Caco-2 (cell line): ENCODE measurements at regions not wholly inside any gene's neighbourhood (a gene's known extent, or its start where the extent isn't known, plus 50 kb on each side); places are given as distances from the start of the nearest gene placed in this dataset.
"Not testable (repeated sequence)": the region's sequence is repeated elsewhere in the genome, so short reads cannot be mapped to it uniquely, and the experiment has no call there.

Source experiments
- BruUV-seq: library from RNA; stranded (reverse); fragments of 400-500 nt; replicated peaks from 2 replicates; lab custom pipeline; 2021; lab: Mats Ljungman, UMichigan
- CTCF ChIA-PET: fragments of 300-600 bp; sonication (Branson Sonifier 250); formaldehyde crosslinking; loops from one replicate; lab custom pipeline; 2022; ENCODE audit warnings: antibody characterized with exemption; lab: Charles Lee
- POLR2A ChIA-PET: fragments of 300-600 bp; sonication (Branson Sonifier 250); formaldehyde crosslinking; loops from one replicate; lab custom pipeline; 2022; ENCODE audit warnings: antibody characterized with exemption; lab: Charles Lee
- DNase-seq, 2 experiments: peaks; one replicate each; pipeline versions ENCODE4 v3.0.0 to v3.0.0-alpha.2; 2020 to 2022
- H3K27me3 ChIP-seq: replicated peaks from 2 replicates; pipeline ENCODE4 v1.6.0; 2011; ENCODE audit warnings: low read length; ENCODE audit not compliant: control insufficient read depth, insufficient read depth
- H3K36me3 ChIP-seq: 2 replicates; pipeline ENCODE4 v1.5.1; 2011; ENCODE audit warnings: low read length; ENCODE audit not compliant: control insufficient read depth, insufficient read depth
- H3K4me1 ChIP-seq: fragments of 250-450 bp; sonication (Bioruptor Pico); 2 replicates; pipeline ENCODE4 v1.5.1; 2020; ENCODE audit warnings: mild to moderate bottlenecking
- H3K4me3 ChIP-seq: 2 replicates; pipeline ENCODE4 v1.5.1; 2011; ENCODE audit warnings: low read depth, mild to moderate bottlenecking, control low read depth, low read length
- H3K9me3 ChIP-seq: fragments of 250-450 bp; sonication (Bioruptor Pico); 2 replicates; pipeline ENCODE4 v1.5.1; 2020; ENCODE audit warnings: mild to moderate bottlenecking, moderate library complexity
- H3K27ac Mint-ChIP-seq: one replicate; pipeline ENCODE4 v1.8.0; 2022; ENCODE audit warnings: mixed read lengths; ENCODE audit not compliant: unreplicated experiment
- H3K27me3 Mint-ChIP-seq: one replicate; pipeline ENCODE4 v1.8.0; 2022; ENCODE audit warnings: mixed read lengths; ENCODE audit not compliant: insufficient read depth, unreplicated experiment
- H3K36me3 Mint-ChIP-seq: one replicate; pipeline ENCODE4 v1.8.0; 2022; ENCODE audit warnings: mild to moderate bottlenecking, mixed read lengths; ENCODE audit not compliant: insufficient read depth, unreplicated experiment
- H3K4me1 Mint-ChIP-seq: one replicate; pipeline ENCODE4 v1.8.0; 2022; ENCODE audit warnings: low read depth, mixed read lengths; ENCODE audit not compliant: unreplicated experiment
- H3K4me3 Mint-ChIP-seq: one replicate; pipeline ENCODE4 v1.8.0; 2022; ENCODE audit warnings: mild to moderate bottlenecking, moderate library complexity, mixed read lengths; ENCODE audit not compliant: unreplicated experiment
- H3K9me3 Mint-ChIP-seq: one replicate; pipeline ENCODE4 v1.8.0; 2022; ENCODE audit warnings: mixed read lengths; ENCODE audit not compliant: unreplicated experiment
- intact Hi-C: fragments of 100-400 bp; cut with micrococcal nuclease; formaldehyde crosslinking; loops from one replicate; pipeline ENCODE4 v1.10.0; 2022; ENCODE audit not compliant: unreplicated experiment
- TF ChIP-seq, protein P1 (sequence below), 2 experiments: fragments of 200-600 bp in 1 of 2; IDR thresholded peaks; 1 replicate in 1 of 2; 2 replicates in 1 of 2; pipeline versions ENCODE4 v1.5.1 to v1.8.0; 2011 to 2022; ENCODE audit warnings: antibody characterized with exemption in 1 of 2, control low read depth in 1 of 2, inconsistent platforms in 1 of 2, low read depth in 1 of 2, low read length in 1 of 2, mild to moderate bottlenecking in 1 of 2, moderate library complexity in 1 of 2; ENCODE audit not compliant: insufficient read depth in 1 of 2, severe bottlenecking in 1 of 2, unreplicated experiment in 1 of 2

DNA sequence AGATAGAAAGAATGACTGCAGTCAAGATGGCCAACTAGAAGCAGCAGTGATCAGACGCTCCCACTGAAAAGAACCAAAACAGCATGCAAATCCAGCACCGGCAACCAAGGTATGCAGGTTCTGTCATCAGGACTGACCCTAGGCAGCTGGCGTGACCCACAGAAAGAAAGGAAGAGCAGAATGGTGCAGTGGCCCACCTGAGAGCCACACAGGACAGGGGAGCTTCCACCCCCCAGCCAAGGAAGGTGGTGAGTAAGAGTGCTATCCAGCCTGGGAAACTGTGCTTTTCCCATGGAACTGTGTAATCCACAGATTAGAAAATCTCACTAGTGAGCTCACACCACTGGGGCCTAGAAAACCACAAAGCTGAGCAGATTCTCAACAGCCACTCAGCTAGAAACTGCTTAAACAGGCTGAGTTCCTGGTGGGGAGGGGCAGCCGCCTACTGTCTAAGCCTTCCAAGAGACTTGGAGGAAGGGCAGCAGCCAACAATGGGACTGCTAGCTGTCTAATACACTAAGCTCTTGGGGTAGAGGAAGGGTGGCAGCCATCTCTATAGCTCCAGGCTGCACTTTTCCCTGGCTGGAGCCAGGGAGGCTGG is 127.9 kb downstream of the EVA1A start:
- ChIA-PET CTCF (interaction anchor here (1.0 kb wide), 1 partner anchor 28 kb away, joined by 3 read pairs; no protein-coding TSS in a partner anchor), POLR2A (no interaction called here)
- Mint-ChIP-seq H3K36me3 (no peaks in the 10 kb centered on the region), H3K27ac (no peak overlapping the region), H3K9me3 (no peaks in the 10 kb centered on the region), H3K4me1 (no peaks in the 10 kb centered on the region), H3K4me3 (no peak overlapping the region), H3K27me3 (peaks cover 6% of the 10 kb centered on the region)
- peaks cover 6% of the 10 kb centered on the region for H3K4me1 ChIP-seq
- BruUV-seq, result no TSS peak
- DNase-seq, result no peak
- intact Hi-C loops, result no loop called here
- H3K27me3 ChIP-seq, result no peaks in the 10 kb centered on the region
- no peak overlapping the region for H3K4me3 ChIP-seq
- no peaks in the 10 kb centered on the region for H3K9me3 ChIP-seq
- H3K36me3 ChIP-seq, result no peaks in the 10 kb centered on the region
- TF ChIP-seq, protein P1, sequence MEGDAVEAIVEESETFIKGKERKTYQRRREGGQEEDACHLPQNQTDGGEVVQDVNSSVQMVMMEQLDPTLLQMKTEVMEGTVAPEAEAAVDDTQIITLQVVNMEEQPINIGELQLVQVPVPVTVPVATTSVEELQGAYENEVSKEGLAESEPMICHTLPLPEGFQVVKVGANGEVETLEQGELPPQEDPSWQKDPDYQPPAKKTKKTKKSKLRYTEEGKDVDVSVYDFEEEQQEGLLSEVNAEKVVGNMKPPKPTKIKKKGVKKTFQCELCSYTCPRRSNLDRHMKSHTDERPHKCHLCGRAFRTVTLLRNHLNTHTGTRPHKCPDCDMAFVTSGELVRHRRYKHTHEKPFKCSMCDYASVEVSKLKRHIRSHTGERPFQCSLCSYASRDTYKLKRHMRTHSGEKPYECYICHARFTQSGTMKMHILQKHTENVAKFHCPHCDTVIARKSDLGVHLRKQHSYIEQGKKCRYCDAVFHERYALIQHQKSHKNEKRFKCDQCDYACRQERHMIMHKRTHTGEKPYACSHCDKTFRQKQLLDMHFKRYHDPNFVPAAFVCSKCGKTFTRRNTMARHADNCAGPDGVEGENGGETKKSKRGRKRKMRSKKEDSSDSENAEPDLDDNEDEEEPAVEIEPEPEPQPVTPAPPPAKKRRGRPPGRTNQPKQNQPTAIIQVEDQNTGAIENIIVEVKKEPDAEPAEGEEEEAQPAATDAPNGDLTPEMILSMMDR (IDR thresholded peaks at IDR 0.05; ENCODE audit: insufficient read depth in 1 of 2, low read depth in 1 of 2, low read length in 1 of 2, severe bottlenecking in 1 of 2, unreplicated experiment in 1 of 2), result no peak

GRCh38 chr2:75431763-75432162 is 129.0 kb downstream of the EVA1A start:
- no peak overlapping the region for H3K4me3 ChIP-seq
- Mint-ChIP-seq H3K36me3 (no peaks in the 10 kb centered on the region), H3K9me3 (no peaks in the 10 kb centered on the region), H3K27me3 (peaks cover 6% of the 10 kb centered on the region), H3K4me1 (no peaks in the 10 kb centered on the region), H3K27ac (no peak overlapping the region), H3K4me3 (no peak overlapping the region)
- ChIA-PET POLR2A (no interaction called here), CTCF (no interaction called here)
- intact Hi-C loops, result no loop called here
- peaks cover 6% of the 10 kb centered on the region for H3K4me1 ChIP-seq
- BruUV-seq, result no TSS peak
- H3K36me3 ChIP-seq, result no peaks in the 10 kb centered on the region
- no peaks in the 10 kb centered on the region for H3K27me3 ChIP-seq
- DNase-seq, result no peak
- H3K9me3 ChIP-seq, result no peaks in the 10 kb centered on the region
- TF ChIP-seq, protein P1 (IDR thresholded peaks at IDR 0.05; ENCODE audit: insufficient read depth in 1 of 2, low read depth in 1 of 2, low read length in 1 of 2, severe bottlenecking in 1 of 2, unreplicated experiment in 1 of 2), result no peak

DNA sequence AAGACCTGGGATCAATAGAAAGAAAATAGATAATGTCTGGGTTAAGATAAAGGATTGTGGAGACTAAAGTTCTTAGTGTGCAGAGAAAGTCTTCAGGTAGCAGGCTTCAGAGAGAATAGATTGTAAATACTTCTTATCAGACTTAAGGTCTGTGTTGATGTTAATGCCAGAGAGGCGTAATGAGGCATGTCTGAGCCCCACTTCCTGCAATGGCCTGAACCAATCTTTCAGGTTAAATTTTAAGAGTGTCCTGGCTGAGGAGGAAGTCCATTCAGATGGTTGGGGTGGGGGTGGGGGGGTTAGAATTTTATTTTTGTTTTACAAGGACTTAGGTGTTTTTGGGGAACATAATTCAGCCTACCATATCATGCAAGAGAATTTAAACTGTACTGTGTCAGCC is 129.5 kb downstream of the EVA1A start:
- H3K4me1 Mint-ChIP-seq, result no peaks in the 10 kb centered on the region

GRCh38 chr2:75430449-75430848 is 130.3 kb downstream of the EVA1A start:
- DNase-seq, H3K27me3 ChIP-seq, H3K36me3 ChIP-seq, H3K36me3 Mint-ChIP-seq, H3K9me3 Mint-ChIP-seq, POLR2A ChIA-PET, H3K4me1 Mint-ChIP-seq, H3K9me3 ChIP-seq, BruUV-seq, H3K4me1 ChIP-seq, H3K4me3 Mint-ChIP-seq, CTCF ChIA-PET, H3K27me3 Mint-ChIP-seq, H3K27ac Mint-ChIP-seq, intact Hi-C loops, H3K4me3 ChIP-seq: not testable (repeated sequence)

More for the DNA sequence above, 129.5 kb downstream of the EVA1A start:
- ChIA-PET CTCF (no interaction called here), POLR2A (no interaction called here)
- Mint-ChIP-seq H3K27me3 (peaks cover 6% of the 10 kb centered on the region), H3K27ac (no peak overlapping the region), H3K36me3 (no peaks in the 10 kb centered on the region), H3K9me3 (no peaks in the 10 kb centered on the region), H3K4me3 (no peak overlapping the region)
- Histone ChIP-seq H3K4me1 (peaks cover 6% of the 10 kb centered on the region), H3K4me3 (no peak overlapping the region), H3K27me3 (no peaks in the 10 kb centered on the region), H3K9me3 (no peaks in the 10 kb centered on the region), H3K36me3 (no peaks in the 10 kb centered on the region)
- BruUV-seq, result no TSS peak
- TF ChIP-seq, protein P1 (IDR thresholded peaks at IDR 0.05; ENCODE audit: insufficient read depth in 1 of 2, low read depth in 1 of 2, low read length in 1 of 2, severe bottlenecking in 1 of 2, unreplicated experiment in 1 of 2), result no peak
- DNase-seq, result no peak
- intact Hi-C loops, result no loop called here
